CD4-positive, alpha-beta T cell (primary cell): ENCODE measurements at regions not wholly inside any gene's neighbourhood (a gene's known extent, or its start where the extent isn't known, plus 50 kb on each side); places are given as distances from the start of the nearest gene placed in this dataset.
"Not testable (repeated sequence)": the region's sequence is repeated elsewhere in the genome, so short reads cannot be mapped to it uniquely, and the experiment has no call there.

Source experiments
- ATAC-seq: fragments of 200-7000 bp; cut with Tn5 transposase; one replicate; pipeline ENCODE4 v1.10.0; 2022; ENCODE audit warnings: mild to moderate bottlenecking; ENCODE audit not compliant: poor library complexity
- CTCF ChIA-PET: fragments of 350-600 bp; sonication (Branson Sonifier 250); formaldehyde crosslinking; loops from one replicate; lab custom pipeline; 2021; ENCODE audit warnings: antibody characterized with exemption, inconsistent platforms; lab: Charles Lee
- POLR2A ChIA-PET: fragments of 350-600 bp; sonication (Branson Sonifier 250); formaldehyde crosslinking; loops from one replicate; lab custom pipeline; 2021; ENCODE audit warnings: antibody characterized with exemption, inconsistent platforms; lab: Charles Lee
- DNase-seq, 14 experiments: peaks; one replicate each; pipeline ENCODE4 v3.0.0-alpha.2; 2013 to 2020; ENCODE audit warnings: mixed read lengths in 2 of 14
- H3K27ac ChIP-seq, 2 donors: one replicate each; pipeline versions ENCODE4 v1.5.1 to v1.7.0; 2013; ENCODE audit warnings: low read length in 2 of 2, low read depth in 1 of 2, mild to moderate bottlenecking in 1 of 2
- H3K27me3 ChIP-seq, 2 experiments: 1 replicate in 1 of 2; 2 replicates in 1 of 2; pipeline versions ENCODE4 v1.6.1 to v1.7.0; 2013; ENCODE audit warnings: low read length in 2 of 2, control low read depth in 1 of 2, mild to moderate bottlenecking in 1 of 2, moderate library complexity in 1 of 2; ENCODE audit not compliant: insufficient read depth in 2 of 2, control insufficient read depth in 1 of 2
- H3K36me3 ChIP-seq: one replicate; pipeline ENCODE4 v1.6.1; 2013; ENCODE audit warnings: low read length, control low read depth; ENCODE audit not compliant: insufficient read depth
- H3K4me1 ChIP-seq: one replicate; pipeline ENCODE4 v1.6.1; 2013; ENCODE audit warnings: low read length, control low read depth; ENCODE audit not compliant: insufficient read depth
- H3K4me3 ChIP-seq: one replicate; pipeline ENCODE4 v1.5.1; 2013; ENCODE audit warnings: mild to moderate bottlenecking, low read length, moderate library complexity
- H3K9me3 ChIP-seq, 2 experiments: 1 replicate in 1 of 2; 2 replicates in 1 of 2; pipeline versions ENCODE4 v1.6.1 to v1.7.0; 2013; ENCODE audit warnings: low read length in 2 of 2, mild to moderate bottlenecking in 2 of 2, control low read depth in 1 of 2, moderate library complexity in 1 of 2; ENCODE audit not compliant: control insufficient read depth in 1 of 2, insufficient read depth in 1 of 2
- H3K27ac Mint-ChIP-seq: one replicate; pipeline ENCODE4 v1.8.0; 2020; ENCODE audit warnings: mixed read lengths
- H3K27me3 Mint-ChIP-seq: one replicate; pipeline ENCODE4 v1.8.0; 2021; ENCODE audit warnings: mixed read lengths
- H3K36me3 Mint-ChIP-seq: one replicate; pipeline ENCODE4 v1.8.0; 2021; ENCODE audit warnings: low read depth, mixed read lengths
- H3K4me1 Mint-ChIP-seq: one replicate; pipeline ENCODE4 v1.8.0; 2021; ENCODE audit warnings: low read depth, mixed read lengths
- H3K4me3 Mint-ChIP-seq: one replicate; pipeline ENCODE4 v1.8.0; 2020; ENCODE audit warnings: mild to moderate bottlenecking, mixed read lengths
- H3K9me3 Mint-ChIP-seq: one replicate; pipeline ENCODE4 v1.8.0; 2020; ENCODE audit warnings: mixed read lengths
- intact Hi-C, 2 experiments: fragments of 100-400 bp; cut with DNase I in 1 of 2; cut with micrococcal nuclease in 1 of 2; formaldehyde crosslinking; loops; one replicate each; pipeline versions ENCODE4 v1.15.1 to v1.9.0; 2023 to 2025; cut with DNase I, micrococcal nuclease
- TF ChIP-seq, protein P1 (sequence below): fragments of 200-600 bp; IDR thresholded peaks from one replicate; pipeline ENCODE4 v1.8.0; 2022; ENCODE audit warnings: antibody characterized with exemption, mild to moderate bottlenecking

DNA sequence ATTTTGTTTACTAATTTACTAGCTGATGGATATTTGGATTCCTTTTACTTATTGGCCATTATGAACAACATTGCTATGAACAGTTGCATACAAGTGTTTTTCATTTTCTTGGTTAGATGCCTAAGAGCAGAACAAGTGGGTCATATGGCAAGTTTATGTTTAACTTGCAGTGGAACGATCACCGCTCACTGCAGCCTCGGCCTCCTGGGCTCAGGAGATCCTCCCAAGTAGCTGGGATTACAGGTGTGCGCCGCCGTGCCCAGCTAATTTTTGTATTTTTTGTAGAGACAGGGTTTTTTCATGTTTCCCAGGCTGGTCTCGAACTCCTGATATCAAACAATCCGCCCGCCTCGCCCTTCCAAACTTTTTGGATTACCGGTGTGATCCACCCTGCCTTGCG lies 820.5 kb upstream of the TMPRSS15 start:
- CTCF ChIA-PET = no interaction called here
- Histone ChIP-seq H3K36me3 (no peaks in the 10 kb centered on the region), H3K4me3 (no peak overlapping the region), H3K9me3 (peaks cover 0 to 3% of the 10 kb centered on the region in 2 experiments), H3K4me1 (no peaks in the 10 kb centered on the region), H3K27me3 (no peaks in the 10 kb centered on the region), H3K27ac (no peak overlapping the region)
- Mint-ChIP-seq H3K4me1 (no peaks in the 10 kb centered on the region), H3K27me3 (no peaks in the 10 kb centered on the region), H3K27ac (no peak overlapping the region), H3K36me3 (no peaks in the 10 kb centered on the region), H3K9me3 (peaks cover 8% of the 10 kb centered on the region), H3K4me3 (no peak overlapping the region)
- TF ChIP-seq, protein P1, sequence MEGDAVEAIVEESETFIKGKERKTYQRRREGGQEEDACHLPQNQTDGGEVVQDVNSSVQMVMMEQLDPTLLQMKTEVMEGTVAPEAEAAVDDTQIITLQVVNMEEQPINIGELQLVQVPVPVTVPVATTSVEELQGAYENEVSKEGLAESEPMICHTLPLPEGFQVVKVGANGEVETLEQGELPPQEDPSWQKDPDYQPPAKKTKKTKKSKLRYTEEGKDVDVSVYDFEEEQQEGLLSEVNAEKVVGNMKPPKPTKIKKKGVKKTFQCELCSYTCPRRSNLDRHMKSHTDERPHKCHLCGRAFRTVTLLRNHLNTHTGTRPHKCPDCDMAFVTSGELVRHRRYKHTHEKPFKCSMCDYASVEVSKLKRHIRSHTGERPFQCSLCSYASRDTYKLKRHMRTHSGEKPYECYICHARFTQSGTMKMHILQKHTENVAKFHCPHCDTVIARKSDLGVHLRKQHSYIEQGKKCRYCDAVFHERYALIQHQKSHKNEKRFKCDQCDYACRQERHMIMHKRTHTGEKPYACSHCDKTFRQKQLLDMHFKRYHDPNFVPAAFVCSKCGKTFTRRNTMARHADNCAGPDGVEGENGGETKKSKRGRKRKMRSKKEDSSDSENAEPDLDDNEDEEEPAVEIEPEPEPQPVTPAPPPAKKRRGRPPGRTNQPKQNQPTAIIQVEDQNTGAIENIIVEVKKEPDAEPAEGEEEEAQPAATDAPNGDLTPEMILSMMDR = no peak
- no peak for ATAC-seq
- no peak for DNase-seq
- intact Hi-C loops = no loop called here
- POLR2A ChIA-PET = no interaction called here

DNA sequence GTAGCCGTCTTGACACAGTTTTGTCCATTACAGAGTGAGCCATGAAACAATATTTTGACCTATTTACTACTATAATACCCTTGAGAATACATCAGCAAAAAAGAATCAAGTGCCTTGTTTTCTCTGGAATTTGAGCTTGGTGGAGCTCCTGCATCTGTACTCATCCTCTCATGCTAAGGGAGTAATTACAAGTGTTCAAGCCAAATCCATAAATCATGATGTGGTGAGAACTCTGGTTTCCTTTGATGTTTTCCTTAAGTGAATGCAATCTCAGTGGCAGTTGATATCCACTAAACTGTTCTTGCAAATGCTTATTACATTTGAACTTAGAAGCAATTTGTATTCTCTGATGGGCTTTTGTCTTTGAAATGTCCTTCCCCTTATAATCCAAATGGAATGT lies 824.6 kb upstream of the TMPRSS15 start:
- Histone ChIP-seq H3K4me1 (no peaks in the 10 kb centered on the region), H3K27ac (no peak overlapping the region), H3K36me3 (no peaks in the 10 kb centered on the region), H3K27me3 (no peaks in the 10 kb centered on the region), H3K4me3 (no peak overlapping the region), H3K9me3 (peaks cover 0 to 3% of the 10 kb centered on the region in 2 experiments)
- ATAC-seq (no peak), DNase-seq (no peak)
- ChIA-PET POLR2A (no interaction called here), CTCF (no interaction called here)
- Mint-ChIP-seq H3K36me3 (no peaks in the 10 kb centered on the region), H3K27me3 (no peaks in the 10 kb centered on the region), H3K27ac (no peak overlapping the region), H3K9me3 (peaks cover 13% of the 10 kb centered on the region), H3K4me1 (no peaks in the 10 kb centered on the region), H3K4me3 (no peak overlapping the region)
- intact Hi-C loops = no loop called here
- TF ChIP-seq, protein P1 = no peak

DNA sequence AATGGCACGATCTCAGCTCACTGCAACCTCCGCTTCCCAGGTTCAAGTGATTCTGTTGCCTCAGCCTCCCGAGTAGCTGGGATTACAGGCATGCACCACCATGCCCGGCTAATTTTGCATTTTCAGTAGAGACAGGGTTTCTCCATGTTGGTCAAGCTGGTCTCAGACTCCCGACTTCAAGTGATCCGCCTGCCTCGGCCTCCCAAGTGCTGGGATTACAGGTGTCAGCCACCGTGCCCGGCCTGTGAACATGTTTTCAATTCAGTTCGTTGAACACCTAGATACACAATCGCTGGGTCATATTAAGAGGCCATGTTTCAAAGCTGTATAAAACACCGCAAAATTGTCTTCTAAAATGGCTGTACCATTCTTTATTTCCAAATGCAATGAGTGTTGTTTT lies 830.3 kb upstream of the TMPRSS15 start:
- H3K27ac ChIP-seq, intact Hi-C loops, H3K36me3 Mint-ChIP-seq, H3K27me3 Mint-ChIP-seq, ATAC-seq, DNase-seq, CTCF ChIA-PET, H3K27ac Mint-ChIP-seq, H3K27me3 ChIP-seq, H3K4me1 ChIP-seq, H3K9me3 ChIP-seq, H3K4me3 ChIP-seq, H3K4me3 Mint-ChIP-seq, POLR2A ChIA-PET, H3K36me3 ChIP-seq, H3K4me1 Mint-ChIP-seq: not testable (repeated sequence)
- H3K9me3 Mint-ChIP-seq = peaks cover 15% of the 10 kb centered on the region

DNA sequence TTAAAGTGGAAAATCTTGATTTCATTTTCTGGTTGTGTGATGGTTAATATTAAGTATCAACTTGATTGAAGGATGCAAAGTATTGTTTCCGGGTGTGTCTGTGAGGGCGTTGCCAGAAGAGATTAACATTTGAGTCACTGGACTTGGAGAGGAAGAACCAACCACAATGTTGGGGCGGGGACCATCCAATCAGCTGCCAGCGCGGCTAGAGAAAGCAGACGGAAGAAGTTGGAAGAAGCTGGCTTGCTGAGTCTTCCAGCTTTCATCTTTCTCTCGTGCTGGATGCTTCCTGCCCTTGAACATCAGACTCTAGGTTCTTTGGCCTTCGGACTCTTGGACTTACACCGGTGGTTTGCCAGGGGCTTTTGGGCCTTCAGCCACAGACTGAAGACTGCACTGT lies 832.6 kb upstream of the TMPRSS15 start:
- Mint-ChIP-seq H3K27ac (no peak overlapping the region), H3K4me3 (no peak overlapping the region), H3K9me3 (peaks cover 13% of the 10 kb centered on the region), H3K4me1 (no peaks in the 10 kb centered on the region), H3K36me3 (no peaks in the 10 kb centered on the region), H3K27me3 (no peaks in the 10 kb centered on the region)
- H3K27me3 ChIP-seq = no peaks in the 10 kb centered on the region
- CTCF ChIA-PET = no interaction called here
- peaks cover 4 to 8% of the 10 kb centered on the region in 2 experiments for H3K9me3 ChIP-seq
- H3K27ac ChIP-seq = no peak overlapping the region
- POLR2A ChIA-PET = no interaction called here
- TF ChIP-seq, protein P1 = no peak
- DNase-seq (no peak), ATAC-seq (no peak)
- no peak overlapping the region for H3K4me3 ChIP-seq
- H3K4me1 ChIP-seq = no peaks in the 10 kb centered on the region
- intact Hi-C loops = no loop called here
- no peaks in the 10 kb centered on the region for H3K36me3 ChIP-seq
